ENCODE measurements at regions not wholly inside any gene's neighbourhood (a gene's known extent, or its start where the extent isn't known, plus 50 kb on each side); places are given as distances from the start of the nearest gene placed in this dataset.
"Not testable (repeated sequence)": the region's sequence is repeated elsewhere in the genome, so short reads cannot be mapped to it uniquely, and the experiment has no call there.

DNA sequence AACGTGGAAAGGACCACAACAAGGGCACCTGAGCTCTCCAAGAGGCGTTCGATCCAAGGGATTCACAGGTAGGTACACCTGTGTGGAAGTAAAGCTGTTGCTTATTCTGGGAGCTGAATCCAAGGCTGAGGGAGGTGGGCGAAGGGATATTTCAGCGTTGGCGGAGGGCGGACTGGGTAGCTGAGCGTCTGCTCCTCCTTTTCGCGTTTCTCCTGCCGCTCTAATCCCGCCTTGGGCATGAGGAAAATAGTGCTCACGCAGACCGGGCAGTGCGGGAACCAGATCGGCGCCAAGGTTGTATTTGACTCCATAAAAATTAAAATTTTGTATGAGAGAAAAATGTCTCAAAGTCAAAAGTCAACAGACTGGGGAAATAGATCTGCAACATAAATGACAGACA is 3966.2 kb upstream of the OR11H1 start:
- DNase-seq (ENCODE audit: low read depth); H3K4me3 ChIP-seq (ENCODE audit: control insufficient read depth, low read depth, low read length): not testable (repeated sequence)

DNA sequence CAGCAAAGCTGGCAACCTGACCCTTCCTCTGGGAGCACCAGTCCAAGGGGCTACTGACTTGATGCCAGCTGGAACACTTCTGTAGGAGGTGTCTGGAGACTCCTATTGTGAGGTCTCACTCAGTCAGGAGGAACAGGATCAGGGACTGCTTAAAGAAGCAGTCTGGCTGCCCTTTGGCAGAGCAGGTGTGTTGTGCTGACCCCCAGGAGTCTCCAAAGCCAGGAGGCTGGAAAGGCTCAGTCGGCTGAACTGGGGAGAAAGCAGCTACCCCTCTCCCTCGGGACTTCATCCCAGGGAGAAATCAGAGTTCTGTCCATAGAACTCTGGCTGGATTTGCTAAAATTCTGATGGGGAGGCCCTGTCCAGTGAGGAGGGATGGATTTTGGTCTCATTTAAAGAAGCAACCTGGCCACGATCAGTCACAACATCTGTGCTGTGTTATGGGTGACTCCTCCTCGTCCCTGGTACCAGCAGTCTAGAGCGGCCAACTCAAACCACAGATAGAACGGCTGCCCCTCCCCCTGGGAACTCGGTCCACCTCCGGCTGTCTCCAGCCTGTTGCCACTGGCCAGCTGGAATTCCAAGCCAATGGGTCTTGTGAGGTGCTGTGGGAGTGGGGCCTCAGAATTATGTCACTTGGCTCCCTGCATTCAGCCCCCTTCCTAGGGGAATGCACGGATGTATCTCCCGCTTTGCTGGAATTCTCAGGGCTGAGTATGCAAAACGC is 3959.0 kb upstream of the OR11H1 start:
- H3K4me3 ChIP-seq (ENCODE audit: control insufficient read depth, low read depth, low read length), result not testable (repeated sequence)

DNA sequence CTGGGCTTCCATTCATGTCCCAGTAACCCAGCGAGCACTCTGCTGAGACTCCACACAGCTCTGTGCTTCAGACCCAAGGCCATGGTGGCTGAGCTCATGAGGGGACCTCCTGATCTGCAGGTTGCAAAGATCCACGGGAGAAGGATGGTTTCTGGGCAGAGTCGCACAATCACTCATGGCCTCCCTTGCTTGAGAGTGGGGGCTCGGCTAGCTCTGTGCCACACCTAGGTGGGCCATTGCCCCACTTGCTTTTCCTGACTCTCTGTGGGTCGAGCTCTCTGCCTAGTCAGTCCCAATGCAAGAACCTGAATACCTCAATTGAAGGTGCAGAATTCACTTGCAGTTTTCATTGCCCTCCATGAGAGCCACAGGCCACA is 3958.4 kb upstream of the OR11H1 start:
- H3K4me3 ChIP-seq (ENCODE audit: control insufficient read depth, low read depth, low read length); DNase-seq (ENCODE audit: low read depth): not testable (repeated sequence)

More for the DNA sequence above, 3959.0 kb upstream of the OR11H1 start:
- not testable (repeated sequence) for DNase-seq (ENCODE audit: low read depth)

DNA sequence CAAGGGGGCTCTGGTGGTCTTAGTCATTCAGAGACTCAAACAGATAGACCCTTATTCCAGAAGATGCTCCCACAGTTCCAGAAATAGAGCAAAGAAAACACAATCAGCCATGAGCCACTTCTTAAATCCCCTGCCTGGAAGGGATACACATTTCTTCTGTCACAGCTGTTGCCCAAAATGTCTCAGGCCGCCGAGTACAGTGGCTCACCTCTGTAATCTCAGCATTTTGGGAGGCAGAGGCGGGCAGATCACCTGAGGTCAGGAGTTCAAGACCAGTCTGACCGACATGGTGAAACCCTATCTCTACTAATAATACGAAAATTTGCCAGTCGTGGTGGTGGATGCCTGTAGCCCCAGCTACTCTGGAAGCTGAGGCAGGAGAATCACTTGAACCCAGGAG is 3954.8 kb upstream of the OR11H1 start:
- H3K4me3 ChIP-seq (ENCODE audit: control insufficient read depth, low read depth, low read length); DNase-seq (ENCODE audit: low read depth): not testable (repeated sequence)

DNA sequence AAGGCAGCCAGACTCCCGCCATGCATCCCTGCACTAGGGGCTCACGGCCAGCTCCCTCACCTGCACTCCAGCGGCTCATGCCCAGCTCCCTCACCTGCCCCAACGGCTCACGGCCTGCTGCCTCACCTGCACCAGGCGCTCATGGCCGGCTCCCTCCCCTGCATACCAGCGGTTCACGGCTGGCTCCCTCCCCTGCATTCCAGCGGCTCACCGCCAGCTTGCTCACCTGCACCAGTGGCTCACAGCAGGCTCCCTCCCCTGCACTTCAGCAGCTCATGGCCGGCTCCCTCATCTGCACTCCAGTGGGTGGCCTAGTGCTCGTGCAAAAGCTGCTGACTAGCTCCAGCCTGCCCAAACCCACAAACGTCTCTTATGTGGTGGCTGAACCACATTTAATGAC is 3953.8 kb upstream of the OR11H1 start:
- not testable (repeated sequence) for H3K4me3 ChIP-seq (ENCODE audit: control insufficient read depth, low read depth, low read length)

DNA sequence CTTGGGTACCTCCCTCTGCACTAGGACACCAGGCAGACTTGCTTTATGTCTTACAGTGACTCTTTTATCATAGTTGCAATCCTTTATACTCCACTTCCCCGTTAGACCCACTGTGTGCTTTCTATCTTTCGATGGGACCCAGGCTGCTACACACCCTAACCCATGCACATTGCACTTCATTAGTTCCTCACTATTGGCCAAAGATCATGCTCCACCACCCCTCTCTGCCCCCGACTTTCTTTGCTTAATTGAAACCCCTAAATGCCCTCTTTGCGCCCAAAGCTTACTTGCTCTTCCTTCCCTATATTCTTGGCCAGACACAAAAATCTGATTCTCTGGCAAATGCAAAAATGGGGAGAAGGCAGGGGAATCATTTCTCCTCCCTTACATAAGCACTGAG is 3953.3 kb upstream of the OR11H1 start:
- DNase-seq (ENCODE audit: low read depth); H3K4me3 ChIP-seq (ENCODE audit: control insufficient read depth, low read depth, low read length): not testable (repeated sequence)

More for the DNA sequence above, 3953.8 kb upstream of the OR11H1 start:
- DNase-seq (ENCODE audit: low read depth), result not testable (repeated sequence)

DNA sequence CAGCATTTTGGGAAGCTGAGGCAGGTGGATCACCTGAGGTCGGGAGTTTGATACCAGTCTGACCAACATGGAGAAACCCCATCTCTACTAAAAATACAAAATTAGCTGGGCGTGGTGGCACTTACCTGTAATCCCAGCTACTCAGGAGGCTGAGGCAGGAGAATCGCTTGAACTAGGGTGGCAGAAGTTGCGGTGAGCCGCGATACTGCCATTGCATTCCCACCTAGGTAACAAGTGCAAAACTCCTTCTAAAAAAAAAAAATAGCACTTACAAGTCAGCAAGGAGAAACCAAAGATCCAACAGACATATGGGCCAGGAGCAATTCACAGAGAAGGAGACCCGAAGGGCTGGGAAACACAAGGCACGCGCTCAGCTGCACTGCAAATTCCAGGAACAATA is 3951.3 kb upstream of the OR11H1 start:
- not testable (repeated sequence) for H3K4me3 ChIP-seq (ENCODE audit: control insufficient read depth, low read depth, low read length); DNase-seq (ENCODE audit: low read depth)

DNA sequence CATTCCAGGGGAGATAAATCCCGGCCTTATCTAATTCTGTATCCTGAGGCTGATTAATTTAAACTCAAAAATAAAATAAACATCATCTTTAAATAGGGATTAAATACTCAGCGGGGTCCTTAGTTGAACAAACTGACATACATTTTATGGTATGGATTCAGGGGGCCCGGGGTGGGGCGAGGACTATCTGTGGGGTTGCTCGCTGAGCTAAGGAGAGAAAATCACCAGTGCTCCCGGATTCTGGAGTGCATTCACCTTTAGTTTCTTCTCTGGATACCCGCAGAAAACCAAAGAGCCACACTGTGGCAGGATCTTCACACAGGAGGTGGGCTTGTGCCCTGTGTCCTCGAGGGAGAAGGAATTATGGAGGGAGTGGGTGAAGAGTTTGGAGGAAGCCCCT is 3949.9 kb upstream of the OR11H1 start:
- not testable (repeated sequence) for H3K4me3 ChIP-seq (ENCODE audit: control insufficient read depth, low read depth, low read length); DNase-seq (ENCODE audit: low read depth)

DNA sequence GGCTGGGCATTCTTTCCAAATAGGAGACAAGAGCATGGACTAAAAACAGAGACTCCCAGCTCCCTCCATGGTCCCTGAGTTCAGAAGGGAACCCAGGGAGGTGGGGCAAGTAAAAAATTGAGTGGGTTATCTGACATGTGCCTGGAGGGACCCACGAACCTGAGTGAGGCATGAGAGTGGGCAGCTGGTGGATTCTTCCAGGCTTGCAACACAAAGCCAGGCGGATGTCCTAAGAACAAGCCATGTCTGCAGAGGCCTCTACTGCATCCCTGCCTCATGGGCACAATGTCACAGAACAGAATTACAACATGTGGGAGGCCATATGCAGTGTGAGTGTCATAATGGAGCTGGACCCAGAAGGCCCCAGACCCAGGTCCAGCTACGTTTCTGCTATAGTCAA is 3949.4 kb upstream of the OR11H1 start:
- not testable (repeated sequence) for DNase-seq (ENCODE audit: low read depth)

DNA sequence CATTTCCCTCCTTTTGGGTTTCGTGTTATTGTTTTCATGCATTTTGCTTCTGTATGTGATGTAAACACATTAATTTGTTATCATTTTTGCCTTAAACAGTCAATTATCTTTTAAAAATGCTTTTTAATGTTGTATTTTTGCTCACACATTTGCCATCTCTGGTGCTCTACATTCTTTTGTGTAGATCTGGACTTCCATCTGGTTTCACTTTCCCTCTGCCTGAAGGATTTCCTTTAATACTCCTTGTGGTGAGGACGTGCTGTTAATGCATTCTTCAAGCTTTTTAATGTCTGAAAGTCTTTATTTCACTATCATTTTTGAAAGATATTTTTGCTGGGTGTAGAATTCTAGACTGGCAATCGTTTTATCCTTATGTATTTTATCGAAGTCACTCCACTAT is 3945.9 kb upstream of the OR11H1 start:
- DNase-seq (ENCODE audit: low read depth); H3K4me3 ChIP-seq (ENCODE audit: control insufficient read depth, low read depth, low read length): not testable (repeated sequence)

More for the DNA sequence above, 3949.4 kb upstream of the OR11H1 start:
- H3K4me3 ChIP-seq (ENCODE audit: control insufficient read depth, low read depth, low read length), result not testable (repeated sequence)

DNA sequence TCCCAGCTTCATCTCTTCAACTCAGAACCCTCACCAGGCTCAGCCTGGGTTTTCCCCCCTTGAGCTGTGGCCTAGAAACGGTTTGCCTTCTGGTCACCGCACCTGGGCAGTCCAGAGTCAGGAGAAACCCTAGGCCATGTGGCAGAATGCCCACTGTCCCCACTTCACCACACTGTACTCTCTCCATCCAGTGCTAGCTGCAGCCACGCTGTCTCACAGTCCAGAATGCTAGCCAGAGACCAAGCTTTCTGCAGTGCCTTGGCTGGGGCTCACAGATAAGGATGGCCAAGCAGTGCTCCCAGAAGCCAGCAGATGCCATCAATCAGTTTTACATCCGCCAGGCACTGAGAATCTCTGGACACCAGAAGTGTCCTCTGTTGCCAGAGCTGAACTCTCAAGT is 3943.8 kb upstream of the OR11H1 start:
- DNase-seq (ENCODE audit: low read depth); H3K4me3 ChIP-seq (ENCODE audit: control insufficient read depth, low read depth, low read length): not testable (repeated sequence)

DNA sequence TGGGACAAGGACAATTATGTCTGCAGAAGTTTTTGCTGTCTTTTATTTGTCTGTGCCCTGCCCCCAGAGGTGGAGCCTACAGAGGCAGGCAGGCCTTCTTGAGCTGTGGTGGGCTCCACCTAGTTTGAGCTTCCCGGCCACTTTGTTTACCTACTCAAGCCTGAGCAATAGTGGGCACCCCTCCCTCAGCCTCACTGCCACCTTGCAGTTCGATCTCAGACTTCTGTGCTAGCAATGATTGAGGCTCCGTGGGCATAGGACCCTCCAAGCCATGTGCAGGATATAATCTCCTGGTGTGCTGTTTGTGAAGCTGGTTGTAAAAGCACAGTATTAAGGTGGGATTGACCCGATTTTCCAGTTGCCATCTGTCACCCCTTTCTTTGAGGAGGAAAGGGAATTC is 3933.4 kb upstream of the OR11H1 start:
- DNase-seq (ENCODE audit: low read depth); H3K4me3 ChIP-seq (ENCODE audit: control insufficient read depth, low read depth, low read length): not testable (repeated sequence)

DNA sequence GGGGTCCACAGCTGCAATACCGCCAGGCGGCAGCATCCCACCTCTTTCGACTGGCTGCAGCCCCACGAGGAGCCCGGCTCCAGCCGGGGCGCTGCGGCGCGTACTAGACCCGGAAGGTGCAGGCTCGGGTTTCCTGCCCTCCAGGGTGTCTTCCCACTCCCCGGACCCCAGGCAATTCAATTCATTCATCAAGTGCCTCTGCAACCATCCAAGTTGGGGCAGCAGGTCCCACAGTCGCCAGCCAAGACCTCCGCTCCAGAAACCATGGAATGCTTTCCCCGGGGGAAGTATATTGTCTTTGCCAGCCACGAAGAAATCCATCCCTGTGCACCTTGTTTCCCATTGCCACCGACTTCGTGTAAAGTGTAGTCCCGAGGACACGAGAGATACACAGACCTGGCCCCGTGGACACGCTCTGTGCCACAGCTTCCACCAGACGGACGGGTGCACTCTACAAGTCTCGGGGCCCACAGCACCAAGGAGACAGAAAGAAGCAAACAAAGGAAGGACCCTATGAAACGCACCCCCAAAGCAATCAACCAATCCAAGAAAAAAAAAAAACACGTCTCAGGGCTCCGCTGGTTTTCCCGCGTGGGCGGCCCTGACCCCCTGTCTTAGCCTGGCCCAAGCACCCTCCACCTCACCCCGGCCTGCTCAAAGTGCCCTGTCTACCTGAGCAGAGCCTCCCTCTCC is 3930.2 kb upstream of the OR11H1 start:
- H3K4me3 ChIP-seq (ENCODE audit: control insufficient read depth, low read depth, low read length); DNase-seq (ENCODE audit: low read depth): not testable (repeated sequence)

DNA sequence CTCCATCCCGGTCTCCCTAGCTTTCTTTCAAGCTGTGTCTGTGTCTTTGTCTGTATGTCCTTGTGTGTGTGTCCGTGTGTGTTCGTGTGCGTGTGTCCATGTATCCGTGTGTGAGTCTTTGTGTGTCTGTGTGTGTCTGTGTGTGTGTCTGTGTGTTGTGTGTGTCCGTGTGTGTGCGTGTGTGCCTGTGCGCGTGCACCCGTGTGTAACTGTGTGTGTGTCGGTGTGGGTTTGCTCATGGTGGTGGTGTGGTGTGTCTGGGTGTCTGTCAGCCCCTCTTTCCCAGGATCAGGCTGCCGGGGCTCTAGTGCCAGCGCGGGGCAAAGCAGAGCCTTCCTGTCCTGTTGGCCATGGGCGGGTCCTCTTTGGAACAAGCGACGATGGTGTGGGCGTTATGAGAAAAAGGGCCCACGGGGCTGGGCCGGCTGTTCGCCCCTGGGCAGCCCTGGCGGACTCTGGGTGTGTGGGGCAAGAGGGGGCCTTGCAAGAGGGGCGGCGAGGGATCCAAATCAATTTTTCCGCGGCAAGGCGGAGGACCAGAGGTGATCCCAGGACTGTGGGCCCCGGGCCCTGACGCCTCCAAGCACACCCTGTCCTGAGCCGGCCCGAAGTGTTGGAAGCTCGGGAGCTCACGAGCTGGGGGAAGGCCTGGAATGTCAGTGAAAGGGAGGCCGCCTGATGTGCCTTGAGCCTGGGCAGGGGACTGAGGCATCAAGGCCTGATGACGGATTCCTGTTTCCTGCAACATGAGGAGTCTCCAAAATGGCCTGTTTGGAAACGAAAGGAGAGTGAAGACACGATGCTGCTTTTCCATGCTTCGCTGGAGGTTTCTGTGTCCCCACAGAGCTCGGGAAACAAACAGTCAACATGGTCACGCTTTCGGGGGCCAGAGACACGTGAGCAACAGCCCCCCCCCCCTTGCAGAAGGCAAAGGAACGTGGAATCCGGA is 3929.2 kb upstream of the OR11H1 start:
- TF ChIP-seq, protein P1, sequence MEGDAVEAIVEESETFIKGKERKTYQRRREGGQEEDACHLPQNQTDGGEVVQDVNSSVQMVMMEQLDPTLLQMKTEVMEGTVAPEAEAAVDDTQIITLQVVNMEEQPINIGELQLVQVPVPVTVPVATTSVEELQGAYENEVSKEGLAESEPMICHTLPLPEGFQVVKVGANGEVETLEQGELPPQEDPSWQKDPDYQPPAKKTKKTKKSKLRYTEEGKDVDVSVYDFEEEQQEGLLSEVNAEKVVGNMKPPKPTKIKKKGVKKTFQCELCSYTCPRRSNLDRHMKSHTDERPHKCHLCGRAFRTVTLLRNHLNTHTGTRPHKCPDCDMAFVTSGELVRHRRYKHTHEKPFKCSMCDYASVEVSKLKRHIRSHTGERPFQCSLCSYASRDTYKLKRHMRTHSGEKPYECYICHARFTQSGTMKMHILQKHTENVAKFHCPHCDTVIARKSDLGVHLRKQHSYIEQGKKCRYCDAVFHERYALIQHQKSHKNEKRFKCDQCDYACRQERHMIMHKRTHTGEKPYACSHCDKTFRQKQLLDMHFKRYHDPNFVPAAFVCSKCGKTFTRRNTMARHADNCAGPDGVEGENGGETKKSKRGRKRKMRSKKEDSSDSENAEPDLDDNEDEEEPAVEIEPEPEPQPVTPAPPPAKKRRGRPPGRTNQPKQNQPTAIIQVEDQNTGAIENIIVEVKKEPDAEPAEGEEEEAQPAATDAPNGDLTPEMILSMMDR (IDR thresholded peaks at IDR 0.05; ENCODE audit: control insufficient read depth, insufficient read depth, low read depth, low read length, missing control alignments), result no peak
- DNase-seq (ENCODE audit: low read depth), result no peak
- H3K4me3 ChIP-seq (ENCODE audit: control insufficient read depth, low read depth, low read length), result no peak overlapping the region

DNA sequence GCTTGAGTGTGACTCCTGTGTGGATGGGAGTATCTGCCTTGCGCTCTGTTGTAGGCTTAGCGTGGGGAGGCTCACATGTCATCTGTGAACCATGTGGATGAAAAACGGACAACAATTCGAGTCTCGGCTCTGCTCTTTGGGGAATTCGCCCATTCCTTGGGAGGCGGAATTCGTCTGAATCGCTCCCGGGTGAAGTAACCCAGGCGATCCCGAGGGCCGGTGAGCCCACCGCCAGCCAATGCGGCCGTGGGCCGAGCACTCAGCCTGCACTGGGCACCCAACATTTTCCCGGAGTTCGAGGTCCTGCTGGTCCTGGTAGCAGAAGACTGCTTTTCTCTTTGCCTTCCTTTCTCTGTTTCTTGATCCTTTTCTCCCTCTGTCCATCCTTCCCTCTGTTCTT is 3928.5 kb upstream of the OR11H1 start:
- not testable (repeated sequence) for H3K4me3 ChIP-seq (ENCODE audit: control insufficient read depth, low read depth, low read length); DNase-seq (ENCODE audit: low read depth)

DNA sequence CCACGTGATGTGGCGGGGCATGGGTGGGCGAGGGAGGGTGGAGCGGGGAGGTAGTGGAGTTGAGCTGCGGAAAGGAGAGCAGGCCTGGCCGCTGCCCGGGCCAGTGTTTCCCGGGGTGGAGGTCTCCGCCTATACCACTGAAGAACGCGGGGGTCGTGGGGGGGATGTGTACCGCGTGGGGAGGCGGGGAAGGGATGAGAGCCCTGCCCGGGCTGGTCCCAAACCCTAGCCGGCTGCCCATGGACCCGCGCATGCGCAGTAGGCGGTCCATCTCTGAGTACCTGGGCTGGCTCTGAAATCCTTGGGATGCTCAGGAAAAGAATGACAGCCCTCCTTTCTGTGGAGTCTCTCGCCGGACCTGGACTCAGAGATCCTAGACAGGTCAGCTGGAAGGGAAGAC is 3927.8 kb upstream of the OR11H1 start:
- not testable (repeated sequence) for DNase-seq (ENCODE audit: low read depth); H3K4me3 ChIP-seq (ENCODE audit: control insufficient read depth, low read depth, low read length)
